Neural progenitor cell (in vitro differentiated cells): ENCODE measurements at regions not wholly inside any gene's neighbourhood (a gene's known extent, or its start where the extent isn't known, plus 50 kb on each side); places are given as distances from the start of the nearest gene placed in this dataset.
A peak's percentile ranks its signal among the peaks of the same experiment; 100 is the strongest.

Experiments
- DNase-seq: peaks from one replicate; pipeline ENCODE4 v3.0.0-alpha.2; 2016; ENCODE audit warnings: low spot score
- H2AFZ ChIP-seq: fragments of 200-600 bp; sonication (generic); replicated peaks from 2 replicates; pipeline ENCODE4 v1.6.1; 2016; ENCODE audit warnings: antibody characterized with exemption
- H3F3A ChIP-seq: fragments of 200-600 bp; sonication (generic); 2 replicates; pipeline ENCODE4 v1.6.1; 2016; ENCODE audit warnings: antibody characterized with exemption, low read depth
- H3K27ac ChIP-seq: fragments of 200-600 bp; sonication (generic); 2 replicates; pipeline ENCODE4 v1.5.1; 2016; ENCODE audit warnings: mild to moderate bottlenecking
- H3K27me3 ChIP-seq: fragments of 200-600 bp; sonication (generic); 2 replicates; pipeline ENCODE4 v1.6.1; 2016; ENCODE audit warnings: mild to moderate bottlenecking, moderate library complexity
- H3K36me3 ChIP-seq: fragments of 200-600 bp; sonication (generic); 2 replicates; pipeline ENCODE4 v1.5.1; 2016
- H3K4me1 ChIP-seq: fragments of 200-600 bp; sonication (generic); 2 replicates; pipeline ENCODE4 v1.6.1; 2016; ENCODE audit warnings: mixed run types
- H3K4me2 ChIP-seq: fragments of 200-600 bp; sonication (generic); 2 replicates; pipeline ENCODE4 v1.6.1; 2016
- H3K4me3 ChIP-seq: fragments of 200-600 bp; sonication (generic); 2 replicates; pipeline ENCODE4 v1.5.1; 2016
- H3K79me2 ChIP-seq: fragments of 200-600 bp; sonication (generic); 2 replicates; pipeline ENCODE4 v1.6.1; 2016; ENCODE audit warnings: low read depth
- H3K9ac ChIP-seq: fragments of 200-600 bp; sonication (generic); 2 replicates; pipeline ENCODE4 v1.6.1; 2016
- H3K9me3 ChIP-seq: fragments of 200-600 bp; sonication (generic); 2 replicates; pipeline ENCODE4 v1.5.1; 2016; ENCODE audit warnings: low read depth
- H4K20me1 ChIP-seq: fragments of 200-600 bp; sonication (generic); 2 replicates; pipeline ENCODE4 v1.6.1; 2016; ENCODE audit warnings: low read depth
- H3K27ac Mint-ChIP-seq: 3 replicates; pipeline ENCODE4 v1.8.0; 2021; ENCODE audit warnings: mixed read lengths
- H3K27me3 Mint-ChIP-seq: 2 replicates; pipeline ENCODE4 v1.8.0; 2022; ENCODE audit warnings: low read depth, mild to moderate bottlenecking, inconsistent platforms, moderate library complexity, mixed read lengths; ENCODE audit not compliant: insufficient read depth
- H3K36me3 Mint-ChIP-seq: 3 replicates; pipeline ENCODE4 v1.8.0; 2021; ENCODE audit warnings: mixed read lengths
- H3K4me1 Mint-ChIP-seq: 3 replicates; pipeline ENCODE4 v1.8.0; 2021; ENCODE audit warnings: mixed read lengths
- H3K4me3 Mint-ChIP-seq: 3 replicates; pipeline ENCODE4 v1.8.0; 2021; ENCODE audit warnings: mild to moderate bottlenecking, moderate library complexity, mixed read lengths
- H3K9me3 Mint-ChIP-seq: 3 replicates; pipeline ENCODE4 v1.8.0; 2020; ENCODE audit warnings: mixed read lengths
- EZH2 ChIP-seq: fragments of 200-600 bp; sonication (generic); IDR thresholded peaks from 2 replicates; pipeline ENCODE4 v1.6.1; 2017; ENCODE audit warnings: antibody characterized with exemption, mild to moderate bottlenecking, moderate library complexity
- EZH2phosphoT487 ChIP-seq: fragments of 200-600 bp; sonication (generic); IDR thresholded peaks from 2 replicates; pipeline ENCODE4 v1.6.1; 2017; ENCODE audit warnings: antibody characterized with exemption
- TF ChIP-seq, protein P1 (sequence below): fragments of 200-600 bp; sonication (generic); IDR thresholded peaks from 2 replicates; pipeline ENCODE4 v1.5.1; 2017; ENCODE audit warnings: antibody characterized with exemption, mild to moderate bottlenecking

- H3K4me1 ChIP-seq, result no peaks in the 10 kb centered on the region
- H3K27ac Mint-ChIP-seq, result no peak overlapping the region
- no peaks in the 10 kb centered on the region for H3K79me2 ChIP-seq
- H3K36me3 ChIP-seq, result no peaks in the 10 kb centered on the region
- no peak overlapping the region for H3K4me2 ChIP-seq
- TF ChIP-seq, protein P1, sequence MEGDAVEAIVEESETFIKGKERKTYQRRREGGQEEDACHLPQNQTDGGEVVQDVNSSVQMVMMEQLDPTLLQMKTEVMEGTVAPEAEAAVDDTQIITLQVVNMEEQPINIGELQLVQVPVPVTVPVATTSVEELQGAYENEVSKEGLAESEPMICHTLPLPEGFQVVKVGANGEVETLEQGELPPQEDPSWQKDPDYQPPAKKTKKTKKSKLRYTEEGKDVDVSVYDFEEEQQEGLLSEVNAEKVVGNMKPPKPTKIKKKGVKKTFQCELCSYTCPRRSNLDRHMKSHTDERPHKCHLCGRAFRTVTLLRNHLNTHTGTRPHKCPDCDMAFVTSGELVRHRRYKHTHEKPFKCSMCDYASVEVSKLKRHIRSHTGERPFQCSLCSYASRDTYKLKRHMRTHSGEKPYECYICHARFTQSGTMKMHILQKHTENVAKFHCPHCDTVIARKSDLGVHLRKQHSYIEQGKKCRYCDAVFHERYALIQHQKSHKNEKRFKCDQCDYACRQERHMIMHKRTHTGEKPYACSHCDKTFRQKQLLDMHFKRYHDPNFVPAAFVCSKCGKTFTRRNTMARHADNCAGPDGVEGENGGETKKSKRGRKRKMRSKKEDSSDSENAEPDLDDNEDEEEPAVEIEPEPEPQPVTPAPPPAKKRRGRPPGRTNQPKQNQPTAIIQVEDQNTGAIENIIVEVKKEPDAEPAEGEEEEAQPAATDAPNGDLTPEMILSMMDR, result no peak
- TF ChIP-seq EZH2, result no peak
- H3K4me1 Mint-ChIP-seq, result no peaks in the 10 kb centered on the region
- H3K36me3 Mint-ChIP-seq, result no peaks in the 10 kb centered on the region
- no peak for DNase-seq
- peaks cover 2% of the 10 kb centered on the region for H3K27me3 Mint-ChIP-seq
- no peak overlapping the region for H3K27ac ChIP-seq
- no peaks in the 10 kb centered on the region for H4K20me1 ChIP-seq
- peaks cover 6% of the 10 kb centered on the region for H3K9me3 Mint-ChIP-seq
- H3K9ac ChIP-seq, result no peak overlapping the region
- no peak overlapping the region for H3K4me3 ChIP-seq
- H3K4me3 Mint-ChIP-seq, result no peak overlapping the region
- H3K9me3 ChIP-seq, result no peaks in the 10 kb centered on the region
- no peaks in the 10 kb centered on the region for H3K27me3 ChIP-seq
- no peaks in the 10 kb centered on the region for H3F3A ChIP-seq
- no peak overlapping the region for H2AFZ ChIP-seq
These were observed 276.4 kb downstream of the MEF2C start for GRCh38 chr5:88606626-88607025.

DNA sequence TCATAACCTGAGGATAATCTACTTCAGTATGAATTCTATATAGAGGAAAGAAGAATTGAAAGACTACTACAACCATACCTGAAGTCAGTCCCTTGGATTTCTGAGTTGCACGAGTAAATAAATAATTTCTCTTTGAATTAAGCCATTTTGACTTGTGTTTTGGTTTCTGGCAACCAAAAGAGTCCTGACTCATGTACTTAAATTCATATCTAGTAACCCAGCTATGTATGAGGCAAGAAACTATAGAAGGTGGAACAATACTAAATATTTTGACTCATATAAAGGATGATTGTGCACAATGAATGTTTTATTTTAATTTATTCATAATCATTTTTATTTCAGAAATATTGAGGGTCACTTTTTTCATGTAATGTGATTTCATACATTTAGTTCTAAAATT, 276.8 kb downstream of the MEF2C start:
- Mint-ChIP-seq H3K36me3 (no peaks in the 10 kb centered on the region), H3K4me1 (no peaks in the 10 kb centered on the region), H3K9me3 (peaks cover 8% of the 10 kb centered on the region), H3K4me3 (no peak overlapping the region), H3K27me3 (peaks cover 2% of the 10 kb centered on the region), H3K27ac (no peak overlapping the region)
- TF ChIP-seq EZH2phosphoT487, result no peak
- no peak for TF ChIP-seq EZH2
- TF ChIP-seq, protein P1, result no peak
- H3K27ac ChIP-seq, result no peak overlapping the region
- no peaks in the 10 kb centered on the region for H4K20me1 ChIP-seq
- H3K4me2 ChIP-seq, result no peak overlapping the region
- DNase-seq, result no peak
- no peaks in the 10 kb centered on the region for H3K27me3 ChIP-seq
- H3K79me2 ChIP-seq, result no peaks in the 10 kb centered on the region
- no peak overlapping the region for H3K9ac ChIP-seq
- no peaks in the 10 kb centered on the region for H3F3A ChIP-seq
- H3K9me3 ChIP-seq, result no peaks in the 10 kb centered on the region
- no peaks in the 10 kb centered on the region for H3K36me3 ChIP-seq
- H2AFZ ChIP-seq, result no peak overlapping the region
- H3K4me1 ChIP-seq, result no peaks in the 10 kb centered on the region
- H3K4me3 ChIP-seq, result no peak overlapping the region

DNA sequence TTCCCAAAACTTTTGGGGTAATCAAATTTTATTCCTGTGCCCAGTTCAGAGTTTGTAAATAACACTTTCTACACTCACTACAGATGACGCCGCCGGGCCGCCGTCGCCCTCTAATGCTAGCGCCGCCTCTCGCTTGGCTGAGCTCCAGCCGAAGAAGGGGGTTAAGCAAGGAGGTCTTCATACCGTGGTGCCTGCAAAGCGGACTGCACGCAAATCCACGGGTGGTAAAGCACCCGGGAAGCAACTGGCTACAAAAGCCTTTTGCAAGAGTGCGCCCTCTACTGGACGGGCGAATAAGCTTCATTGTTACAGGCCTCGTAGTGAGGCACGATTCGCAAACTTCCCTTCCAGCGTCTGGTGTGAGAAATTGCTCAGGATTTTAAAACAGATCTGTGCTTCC, 280.4 kb downstream of the MEF2C start:
- Mint-ChIP-seq H3K4me3 (no peak overlapping the region), H3K4me1 (no peaks in the 10 kb centered on the region), H3K27me3 (peaks cover 2% of the 10 kb centered on the region), H3K36me3 (no peaks in the 10 kb centered on the region), H3K27ac (no peak overlapping the region), H3K9me3 (peaks cover 14% of the 10 kb centered on the region)
- no peak for TF ChIP-seq EZH2
- TF ChIP-seq, protein P1, result peak; percentile 50
- H3K4me1 ChIP-seq, result no peaks in the 10 kb centered on the region
- no peak overlapping the region for H3K4me3 ChIP-seq
- no peak overlapping the region for H2AFZ ChIP-seq
- no peaks in the 10 kb centered on the region for H3K79me2 ChIP-seq
- no peaks in the 10 kb centered on the region for H3K27me3 ChIP-seq
- H3K27ac ChIP-seq, result no peak overlapping the region
- no peaks in the 10 kb centered on the region for H3K36me3 ChIP-seq
- H4K20me1 ChIP-seq, result no peaks in the 10 kb centered on the region
- H3K4me2 ChIP-seq, result no peak overlapping the region
- H3F3A ChIP-seq, result no peaks in the 10 kb centered on the region
- H3K9ac ChIP-seq, result no peak overlapping the region
- DNase-seq, result peak; percentile 13
- no peaks in the 10 kb centered on the region for H3K9me3 ChIP-seq

- H3K27ac Mint-ChIP-seq, result no peak overlapping the region
These were observed 288.5 kb downstream of the MEF2C start for GRCh38 chr5:88594441-88594840.

More at GRCh38 chr5:88594441-88594840, 288.5 kb downstream of the MEF2C start:
- H3K4me3 Mint-ChIP-seq, result no peak overlapping the region
- Histone ChIP-seq H2AFZ (no peak overlapping the region), H3K79me2 (no peaks in the 10 kb centered on the region), H3K4me2 (no peak overlapping the region), H3K27me3 (no peaks in the 10 kb centered on the region), H3K36me3 (no peaks in the 10 kb centered on the region), H3K4me3 (no peak overlapping the region), H3K27ac (no peak overlapping the region), H3K4me1 (no peaks in the 10 kb centered on the region), H3F3A (no peaks in the 10 kb centered on the region), H3K9ac (no peak overlapping the region), H3K9me3 (peaks cover 4% of the 10 kb centered on the region), H4K20me1 (no peaks in the 10 kb centered on the region)
- TF ChIP-seq EZH2, result no peak
- TF ChIP-seq EZH2phosphoT487, result no peak
- TF ChIP-seq, protein P1, result no peak
- peaks cover under 1% of the 10 kb centered on the region for H3K9me3 Mint-ChIP-seq
- no peaks in the 10 kb centered on the region for H3K36me3 Mint-ChIP-seq
- H3K27me3 Mint-ChIP-seq, result no peaks in the 10 kb centered on the region
- no peaks in the 10 kb centered on the region for H3K4me1 Mint-ChIP-seq
- no peak for DNase-seq
